K562 (cell line): ENCODE measurements at regions not wholly inside any gene's neighbourhood (a gene's known extent, or its start where the extent isn't known, plus 50 kb on each side); places are given as distances from the start of the nearest gene placed in this dataset.
A peak's percentile ranks its signal among the peaks of the same experiment; 100 is the strongest.

Experiments used
- CEBPG ChIP-seq, 3 experiments: fragments of 200-800 bp in 1 of 3; sonication (Bioruptor generic) in 1 of 3; sonication (generic) in 1 of 3; formaldehyde crosslinking in 1 of 3; IDR thresholded peaks in 2 of 3; conservative IDR thresholded peaks in 1 of 3; 2 replicates each; pipeline versions ENCODE4 v1.6.1 to v1.8.0; 2016 to 2022; ENCODE audit warnings: missing compliant biosample characterization in 2 of 3, missing genetic modification characterization in 2 of 3, mild to moderate bottlenecking in 1 of 3, missing genetic modification reagents in 1 of 3
- CREB1 ChIP-seq, 2 experiments: sonication (generic) in 1 of 2; formaldehyde crosslinking in 1 of 2; IDR thresholded peaks; 2 replicates each; pipeline versions ENCODE4 v1.6.1 to v1.8.0; 2012 to 2022; ENCODE audit warnings: inconsistent platforms in 1 of 2, mild to moderate bottlenecking in 1 of 2, missing genetic modification reagents in 1 of 2, moderate library complexity in 1 of 2
- CSDE1 ChIP-seq, 2 experiments: fragments of 450-650 bp; IDR thresholded peaks; 2 replicates each; pipeline ENCODE4 v1.6.1; 2016; ENCODE audit warnings: mild to moderate bottlenecking in 1 of 2
- DPF2 ChIP-seq: fragments of 450-650 bp; IDR thresholded peaks from 2 replicates; pipeline ENCODE4 v1.6.1; 2016
- FOSL1 ChIP-seq: fragments of 200-800 bp; sonication (Bioruptor generic); conservative IDR thresholded peaks from 2 replicates; pipeline ENCODE4 v1.6.1; 2016; ENCODE audit warnings: missing genetic modification characterization, missing compliant biosample characterization
- HLTF ChIP-seq: fragments of 450-650 bp; IDR thresholded peaks from 2 replicates; pipeline ENCODE4 v1.6.1; 2016
- LARP7 ChIP-seq: fragments of 450-650 bp; IDR thresholded peaks from 2 replicates; pipeline ENCODE4 v1.6.1; 2016
- NFATC3 ChIP-seq: fragments of 450-650 bp; IDR thresholded peaks from 2 replicates; pipeline ENCODE4 v1.6.1; 2017; ENCODE audit warnings: mild to moderate bottlenecking
- NFXL1 ChIP-seq: fragments of 450-650 bp; formaldehyde crosslinking; IDR thresholded peaks from 2 replicates; pipeline ENCODE4 v1.4.0; 2021; ENCODE audit warnings: mild to moderate bottlenecking
- NFYB ChIP-seq: IDR thresholded peaks from 2 replicates; pipeline ENCODE4 v1.6.1; 2011; ENCODE audit warnings: mild to moderate bottlenecking, moderate library complexity; ENCODE audit not compliant: insufficient read length; ENCODE audit errors: extremely low read depth
- PHB ChIP-seq: fragments of 250-450 bp; sonication (Bioruptor Pico); IDR thresholded peaks from 2 replicates; pipeline ENCODE4 v1.5.0; 2021
- RBM17 ChIP-seq: fragments of 200-400 bp; formaldehyde crosslinking; IDR thresholded peaks from 2 replicates; pipeline ENCODE4 v1.6.1; 2017; ENCODE audit warnings: low read depth, mild to moderate bottlenecking, low read length, borderline replicate concordance
- TF ChIP-seq, protein P1 (sequence below): sonication (generic); formaldehyde crosslinking; IDR thresholded peaks from 2 replicates; pipeline ENCODE4 v1.8.0; 2022; ENCODE audit warnings: missing genetic modification reagents, mild to moderate bottlenecking, borderline replicate concordance
- TF ChIP-seq, protein P2 (sequence below): fragments of 250-450 bp; sonication (Bioruptor Pico); IDR thresholded peaks from 2 replicates; pipeline ENCODE4 v1.4.0; 2020
- TF ChIP-seq, protein P3 (sequence below): fragments of 250-450 bp; sonication (Bioruptor Pico); IDR thresholded peaks from 2 replicates; pipeline ENCODE4 v1.8.0; 2022; ENCODE audit warnings: inconsistent platforms, mild to moderate bottlenecking, moderate library complexity, borderline replicate concordance
- TF ChIP-seq, protein P4 (sequence below): fragments of 450-650 bp; IDR thresholded peaks from 2 replicates; pipeline ENCODE4 v1.6.1; 2016; ENCODE audit warnings: low read depth, mild to moderate bottlenecking, moderate library complexity
- TF ChIP-seq, protein P5 (sequence below): sonication (generic); formaldehyde crosslinking; IDR thresholded peaks from 2 replicates; pipeline ENCODE4 v1.8.0; 2022; ENCODE audit warnings: mild to moderate bottlenecking, missing genetic modification reagents, borderline replicate concordance

DNA sequence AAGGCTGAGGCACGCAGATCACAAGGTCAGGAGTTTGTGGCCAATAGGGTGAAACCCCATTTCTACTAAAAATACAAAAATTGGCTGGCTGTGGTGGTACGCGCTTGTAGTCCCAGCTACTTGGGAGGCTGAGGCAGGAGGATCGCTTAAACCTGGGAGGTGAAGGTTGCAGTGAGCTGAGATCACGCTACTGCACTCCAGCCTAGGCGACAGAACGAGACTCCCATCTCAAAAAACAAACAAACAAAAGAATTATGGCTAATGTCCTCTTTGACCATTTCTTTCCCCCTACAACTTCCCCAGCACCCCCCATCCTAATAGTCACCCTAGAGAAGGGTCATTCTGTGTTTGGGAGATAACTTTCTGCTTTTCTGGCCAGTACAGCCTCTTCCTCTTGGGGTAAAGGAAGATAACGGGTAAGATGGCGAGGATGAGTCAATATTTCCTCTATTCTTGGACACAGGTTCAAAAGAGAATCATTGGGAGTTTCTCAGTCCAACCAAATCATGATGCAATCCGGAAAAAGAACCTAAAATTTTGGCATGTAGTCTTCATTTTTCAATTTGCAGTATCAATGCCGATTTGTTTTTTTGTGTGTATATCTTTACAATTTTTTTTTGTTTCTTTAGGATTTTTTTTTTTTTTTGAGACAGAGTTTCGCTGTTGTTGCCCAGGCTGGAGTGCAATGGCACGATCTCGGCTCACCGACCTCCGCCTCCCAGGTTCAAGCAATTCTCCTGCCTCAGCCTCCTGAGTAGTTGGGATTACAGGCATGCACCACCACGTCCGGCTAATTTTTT is 107.6 kb upstream of the MED13 start (continued):
- TF ChIP-seq, protein P1, sequence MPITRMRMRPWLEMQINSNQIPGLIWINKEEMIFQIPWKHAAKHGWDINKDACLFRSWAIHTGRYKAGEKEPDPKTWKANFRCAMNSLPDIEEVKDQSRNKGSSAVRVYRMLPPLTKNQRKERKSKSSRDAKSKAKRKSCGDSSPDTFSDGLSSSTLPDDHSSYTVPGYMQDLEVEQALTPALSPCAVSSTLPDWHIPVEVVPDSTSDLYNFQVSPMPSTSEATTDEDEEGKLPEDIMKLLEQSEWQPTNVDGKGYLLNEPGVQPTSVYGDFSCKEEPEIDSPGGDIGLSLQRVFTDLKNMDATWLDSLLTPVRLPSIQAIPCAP (CRISPR knock-in tag): no peak
- TF ChIP-seq FOSL1 (tag) (peak; percentile 99), RBM17 (no peak), DPF2 (peak; percentile 96), HLTF (no peak), LARP7 (no peak), PHB (CRISPR knock-in tag) (no peak), NFXL1 (CRISPR knock-in tag) (0 out of 2 replicates have a peak, but pooled peaks have one; percentile 65), CREB1 (IDR thresholded peaks at IDR 0.05) (peak; percentile 10; the same call in 1 of the 2 replicates), CREB1 (CRISPR knock-in tag; IDR thresholded peaks at IDR 0.05) (no peak), CEBPG (CRISPR knock-in tag; IDR thresholded peaks at IDR 0.05) (peak; percentile 93), CEBPG (tag; conservative IDR thresholded peaks at IDR 0.05 in 1 of 2, IDR thresholded peaks at IDR 0.05 in 1 of 2) (peak; percentile 97 to 99), CSDE1 (IDR thresholded peaks at IDR 0.05) (no peak), NFATC3 (peak; percentile 99), NFYB (no peak)
- TF ChIP-seq, protein P2, sequence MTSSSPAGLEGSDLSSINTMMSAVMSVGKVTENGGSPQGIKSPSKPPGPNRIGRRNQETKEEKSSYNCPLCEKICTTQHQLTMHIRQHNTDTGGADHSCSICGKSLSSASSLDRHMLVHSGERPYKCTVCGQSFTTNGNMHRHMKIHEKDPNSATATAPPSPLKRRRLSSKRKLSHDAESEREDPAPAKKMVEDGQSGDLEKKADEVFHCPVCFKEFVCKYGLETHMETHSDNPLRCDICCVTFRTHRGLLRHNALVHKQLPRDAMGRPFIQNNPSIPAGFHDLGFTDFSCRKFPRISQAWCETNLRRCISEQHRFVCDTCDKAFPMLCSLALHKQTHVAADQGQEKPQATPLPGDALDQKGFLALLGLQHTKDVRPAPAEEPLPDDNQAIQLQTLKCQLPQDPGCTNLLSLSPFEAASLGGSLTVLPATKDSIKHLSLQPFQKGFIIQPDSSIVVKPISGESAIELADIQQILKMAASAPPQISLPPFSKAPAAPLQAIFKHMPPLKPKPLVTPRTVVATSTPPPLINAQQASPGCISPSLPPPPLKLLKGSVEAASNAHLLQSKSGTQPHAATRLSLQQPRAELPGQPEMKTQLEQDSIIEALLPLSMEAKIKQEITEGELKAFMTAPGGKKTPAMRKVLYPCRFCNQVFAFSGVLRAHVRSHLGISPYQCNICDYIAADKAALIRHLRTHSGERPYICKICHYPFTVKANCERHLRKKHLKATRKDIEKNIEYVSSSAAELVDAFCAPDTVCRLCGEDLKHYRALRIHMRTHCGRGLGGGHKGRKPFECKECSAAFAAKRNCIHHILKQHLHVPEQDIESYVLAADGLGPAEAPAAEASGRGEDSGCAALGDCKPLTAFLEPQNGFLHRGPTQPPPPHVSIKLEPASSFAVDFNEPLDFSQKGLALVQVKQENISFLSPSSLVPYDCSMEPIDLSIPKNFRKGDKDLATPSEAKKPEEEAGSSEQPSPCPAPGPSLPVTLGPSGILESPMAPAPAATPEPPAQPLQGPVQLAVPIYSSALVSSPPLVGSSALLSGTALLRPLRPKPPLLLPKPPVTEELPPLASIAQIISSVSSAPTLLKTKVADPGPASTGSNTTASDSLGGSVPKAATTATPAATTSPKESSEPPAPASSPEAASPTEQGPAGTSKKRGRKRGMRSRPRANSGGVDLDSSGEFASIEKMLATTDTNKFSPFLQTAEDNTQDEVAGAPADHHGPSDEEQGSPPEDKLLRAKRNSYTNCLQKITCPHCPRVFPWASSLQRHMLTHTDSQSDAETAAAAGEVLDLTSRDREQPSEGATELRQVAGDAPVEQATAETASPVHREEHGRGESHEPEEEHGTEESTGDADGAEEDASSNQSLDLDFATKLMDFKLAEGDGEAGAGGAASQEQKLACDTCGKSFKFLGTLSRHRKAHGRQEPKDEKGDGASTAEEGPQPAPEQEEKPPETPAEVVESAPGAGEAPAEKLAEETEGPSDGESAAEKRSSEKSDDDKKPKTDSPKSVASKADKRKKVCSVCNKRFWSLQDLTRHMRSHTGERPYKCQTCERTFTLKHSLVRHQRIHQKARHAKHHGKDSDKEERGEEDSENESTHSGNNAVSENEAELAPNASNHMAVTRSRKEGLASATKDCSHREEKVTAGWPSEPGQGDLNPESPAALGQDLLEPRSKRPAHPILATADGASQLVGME: no peak
- TF ChIP-seq, protein P3, sequence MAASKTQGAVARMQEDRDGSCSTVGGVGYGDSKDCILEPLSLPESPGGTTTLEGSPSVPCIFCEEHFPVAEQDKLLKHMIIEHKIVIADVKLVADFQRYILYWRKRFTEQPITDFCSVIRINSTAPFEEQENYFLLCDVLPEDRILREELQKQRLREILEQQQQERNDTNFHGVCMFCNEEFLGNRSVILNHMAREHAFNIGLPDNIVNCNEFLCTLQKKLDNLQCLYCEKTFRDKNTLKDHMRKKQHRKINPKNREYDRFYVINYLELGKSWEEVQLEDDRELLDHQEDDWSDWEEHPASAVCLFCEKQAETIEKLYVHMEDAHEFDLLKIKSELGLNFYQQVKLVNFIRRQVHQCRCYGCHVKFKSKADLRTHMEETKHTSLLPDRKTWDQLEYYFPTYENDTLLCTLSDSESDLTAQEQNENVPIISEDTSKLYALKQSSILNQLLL (CRISPR knock-in tag): no peak
- TF ChIP-seq, protein P4, sequence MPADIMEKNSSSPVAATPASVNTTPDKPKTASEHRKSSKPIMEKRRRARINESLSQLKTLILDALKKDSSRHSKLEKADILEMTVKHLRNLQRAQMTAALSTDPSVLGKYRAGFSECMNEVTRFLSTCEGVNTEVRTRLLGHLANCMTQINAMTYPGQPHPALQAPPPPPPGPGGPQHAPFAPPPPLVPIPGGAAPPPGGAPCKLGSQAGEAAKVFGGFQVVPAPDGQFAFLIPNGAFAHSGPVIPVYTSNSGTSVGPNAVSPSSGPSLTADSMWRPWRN: no peak
- TF ChIP-seq, protein P5, sequence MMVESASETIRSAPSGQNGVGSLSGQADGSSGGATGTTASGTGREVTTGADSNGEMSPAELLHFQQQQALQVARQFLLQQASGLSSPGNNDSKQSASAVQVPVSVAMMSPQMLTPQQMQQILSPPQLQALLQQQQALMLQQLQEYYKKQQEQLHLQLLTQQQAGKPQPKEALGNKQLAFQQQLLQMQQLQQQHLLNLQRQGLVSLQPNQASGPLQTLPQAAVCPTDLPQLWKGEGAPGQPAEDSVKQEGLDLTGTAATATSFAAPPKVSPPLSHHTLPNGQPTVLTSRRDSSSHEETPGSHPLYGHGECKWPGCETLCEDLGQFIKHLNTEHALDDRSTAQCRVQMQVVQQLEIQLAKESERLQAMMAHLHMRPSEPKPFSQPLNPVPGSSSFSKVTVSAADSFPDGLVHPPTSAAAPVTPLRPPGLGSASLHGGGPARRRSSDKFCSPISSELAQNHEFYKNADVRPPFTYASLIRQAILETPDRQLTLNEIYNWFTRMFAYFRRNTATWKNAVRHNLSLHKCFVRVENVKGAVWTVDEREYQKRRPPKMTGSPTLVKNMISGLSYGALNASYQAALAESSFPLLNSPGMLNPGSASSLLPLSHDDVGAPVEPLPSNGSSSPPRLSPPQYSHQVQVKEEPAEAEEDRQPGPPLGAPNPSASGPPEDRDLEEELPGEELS (CRISPR knock-in tag): no peak
